ENCODE measurements at regions not wholly inside any gene's neighbourhood (a gene's known extent, or its start where the extent isn't known, plus 50 kb on each side); places are given as distances from the start of the nearest gene placed in this dataset.

GRCh38 chr3:40605960-40606359 is 81.2 kb downstream of the ZNF621 start (continued):
- no peak for TF ChIP-seq SIN3A (conservative IDR thresholded peaks at IDR 0.05 in 1 of 2, IDR thresholded peaks at IDR 0.05 in 1 of 2; ENCODE audit: low read depth in 1 of 2, low read length in 2 of 2)
- TF ChIP-seq POLR2A (IDR thresholded peaks at IDR 0.05; ENCODE audit: control extremely low read depth in 1 of 2, low read depth in 2 of 2, low read length in 2 of 2), result no peak
- TF ChIP-seq FOSL1 (IDR thresholded peaks at IDR 0.05; ENCODE audit: insufficient read depth, low read depth, low read length), result no peak
